K562 (cell line): ENCODE measurements at regions not wholly inside any gene's neighbourhood (a gene's known extent, or its start where the extent isn't known, plus 50 kb on each side); places are given as distances from the start of the nearest gene placed in this dataset.

ENCODE experiments used
- ATAC-seq: fragments of 200-7000 bp; cut with Tn5 transposase; 3 replicates; pipeline ENCODE4 v1.9.1; 2020; ENCODE audit warnings: moderate library complexity
- BruUV-seq: library from RNA; stranded (reverse); fragments of 400-500 nt; replicated peaks from 2 replicates; lab custom pipeline; 2021; lab: Mats Ljungman, UMichigan
- CTCF ChIA-PET: fragments of 300-600 bp; formaldehyde crosslinking; extraction: SDS; loops from one replicate; lab custom pipeline; 2021; ENCODE audit warnings: low intra/inter-chr PET ratio; lab: Yijun Ruan, JAX
- POLR2A ChIA-PET: fragments of 300-600, 350-650 bp; sonication (Branson Sonifier 250); formaldehyde crosslinking; extraction: SDS; loops from one replicate; lab custom pipeline; 2021; ENCODE audit warnings: antibody characterized with exemption, inconsistent platforms; lab: Yijun Ruan, JAX
- DNase-seq, 4 experiments: peaks; one replicate each; pipeline versions ENCODE4 v3.0.0 to v3.0.0-alpha.2; 2011 to 2018; ENCODE audit warnings: low spot score in 3 of 4, mixed read lengths in 3 of 4; ENCODE audit errors: extremely low read depth in 1 of 4
- FAIRE-seq: peaks from 2 replicates; lab custom pipeline; 2011; peaks lifted over from hg19 to GRCh38; lab: Jason Lieb, UNC
- H2AFZ ChIP-seq: 2 replicates; pipeline ENCODE4 v1.6.0; 2011; ENCODE audit warnings: low read depth, low read length, control low read depth, inconsistent platforms
- H3K27ac ChIP-seq: fragments of 200-600 bp; 3 replicates; pipeline ENCODE4 v1.8.0; 2011; ENCODE audit warnings: low read depth, mild to moderate bottlenecking, control low read depth, inconsistent platforms, low read length, moderate library complexity, mixed read lengths; ENCODE audit errors: extremely low read depth
- H3K27me3 ChIP-seq, 2 experiments: fragments of 300-600 bp in 1 of 2; 2 replicates in 1 of 2; 3 replicates in 1 of 2; pipeline versions ENCODE4 v1.6.0 to v1.8.0; 2011; ENCODE audit warnings: inconsistent platforms in 2 of 2, low read length in 2 of 2, mild to moderate bottlenecking in 1 of 2, mixed read lengths in 1 of 2, moderate library complexity in 1 of 2; ENCODE audit not compliant: control insufficient read depth in 2 of 2, insufficient read depth in 2 of 2
- H3K36me3 ChIP-seq: fragments of 300-600 bp; 3 replicates; pipeline ENCODE4 v1.8.0; 2011; ENCODE audit warnings: mild to moderate bottlenecking, low read length, inconsistent platforms; ENCODE audit not compliant: control insufficient read depth, insufficient read depth
- H3K4me1 ChIP-seq, 2 experiments: fragments of 200-600 bp in 1 of 2; replicated peaks in 1 of 2; 2 replicates in 1 of 2; 3 replicates in 1 of 2; pipeline versions ENCODE4 v1.5.1 to v1.8.0; 2011; ENCODE audit warnings: inconsistent platforms in 2 of 2, low read length in 2 of 2, mild to moderate bottlenecking in 1 of 2, mixed read lengths in 1 of 2, moderate library complexity in 1 of 2; ENCODE audit not compliant: control insufficient read depth in 2 of 2, insufficient read depth in 2 of 2
- H3K4me2 ChIP-seq: 2 replicates; pipeline ENCODE4 v1.6.1; 2011; ENCODE audit warnings: low read length, control low read depth, inconsistent platforms, mixed read lengths; ENCODE audit not compliant: insufficient read depth
- H3K4me3 ChIP-seq: fragments of 200-600 bp; sonication (generic), shearing (Covaris generic); 2 replicates; pipeline ENCODE4 v1.5.1; 2016; ENCODE audit warnings: control low read depth, inconsistent platforms
- H3K79me2 ChIP-seq: fragments of 200-600 bp; 3 replicates; pipeline ENCODE4 v1.8.0; 2011; ENCODE audit warnings: low read length, inconsistent platforms; ENCODE audit not compliant: control insufficient read depth, insufficient read depth
- H3K9ac ChIP-seq, 2 experiments: 2 replicates each; pipeline versions ENCODE4 v1.6.0 to v1.6.1; 2011; ENCODE audit warnings: low read depth in 2 of 2, low read length in 2 of 2, control low read depth in 1 of 2, inconsistent platforms in 1 of 2, mild to moderate bottlenecking in 1 of 2, mixed read lengths in 1 of 2; ENCODE audit not compliant: insufficient read depth in 1 of 2
- H3K9me1 ChIP-seq: one replicate; pipeline ENCODE4 v1.6.0; 2011; ENCODE audit warnings: inconsistent platforms, mild to moderate bottlenecking, low read length, moderate library complexity; ENCODE audit not compliant: control insufficient read depth, insufficient read depth
- H3K9me3 ChIP-seq: replicated peaks from 2 replicates; pipeline ENCODE4 v1.5.1; 2011; ENCODE audit warnings: low read depth, low read length, inconsistent platforms; ENCODE audit not compliant: control insufficient read depth, insufficient read depth
- H4K20me1 ChIP-seq: replicated peaks from 2 replicates; pipeline ENCODE4 v1.6.1; 2011; ENCODE audit warnings: low read length, inconsistent platforms, mixed read lengths; ENCODE audit not compliant: control insufficient read depth, insufficient read depth
- ESRRA ChIP-seq: fragments of 450-650 bp; IDR thresholded peaks from 2 replicates; pipeline ENCODE4 v1.6.1; 2014; ENCODE audit warnings: low read depth, mild to moderate bottlenecking, moderate library complexity, borderline replicate concordance
- GTF2A2 ChIP-seq: IDR thresholded peaks from 2 replicates; pipeline ENCODE4 v1.6.1; 2016; ENCODE audit warnings: mild to moderate bottlenecking, missing genetic modification characterization, missing compliant biosample characterization
- MYC ChIP-seq, 2 experiments: fragments of 250-450 bp in 1 of 2; sonication (Bioruptor Pico) in 1 of 2; IDR thresholded peaks; 2 replicates each; pipeline versions ENCODE4 v1.5.1 to v1.6.1; 2012 to 2021; ENCODE audit warnings: low read depth in 2 of 2, borderline replicate concordance in 1 of 2, improper control_type of control experiment in 1 of 2, low read length in 1 of 2, mild to moderate bottlenecking in 1 of 2, moderate library complexity in 1 of 2
- RBM34 ChIP-seq: fragments of 200-400 bp; formaldehyde crosslinking; IDR thresholded peaks from 2 replicates; pipeline ENCODE4 v1.6.1; 2018; ENCODE audit warnings: low read length, borderline replicate concordance; ENCODE audit not compliant: insufficient read depth
- TCF7L2 ChIP-seq: fragments of 150-350 bp; IDR thresholded peaks from 2 replicates; pipeline ENCODE4 v1.6.1; 2016; ENCODE audit warnings: low read depth, mild to moderate bottlenecking, low read length, moderate library complexity
- TFAM ChIP-seq: fragments of 250-450 bp; sonication (Bioruptor Pico); conservative IDR thresholded peaks from 2 replicates; pipeline ENCODE4 v1.5.0; 2021; ENCODE audit warnings: mild to moderate bottlenecking, moderate library complexity
- YBX1 ChIP-seq: fragments of 450-650 bp; IDR thresholded peaks from 2 replicates; pipeline ENCODE4 v1.7.1; 2016; ENCODE audit warnings: mild to moderate bottlenecking
- ZFPM2 ChIP-seq: fragments of 250-450 bp; sonication (Bioruptor Pico); IDR thresholded peaks from 2 replicates; pipeline ENCODE4 v1.5.1; 2022; ENCODE audit warnings: mild to moderate bottlenecking
- ZNF121 ChIP-seq: sonication (generic); formaldehyde crosslinking; conservative IDR thresholded peaks from 2 replicates; pipeline ENCODE4 v1.8.0; 2022; ENCODE audit warnings: missing genetic modification reagents
- ZNF24 ChIP-seq: fragments of 450-650 bp; IDR thresholded peaks from 2 replicates; pipeline ENCODE4 v1.6.1; 2016
- ZNF507 ChIP-seq: conservative IDR thresholded peaks from 2 replicates; pipeline ENCODE4 v1.6.1; 2017; ENCODE audit warnings: missing genetic modification characterization, missing compliant biosample characterization
- ZNF586 ChIP-seq: fragments of 450-650 bp; formaldehyde crosslinking; conservative IDR thresholded peaks from 2 replicates; pipeline ENCODE4 v1.4.0; 2020; ENCODE audit warnings: mild to moderate bottlenecking, moderate library complexity
- WGBS: fragments of 100-300 bp; shearing (Covaris generic); methylation state at CpG from one replicate; pipeline ENCODE4 v1.1.6; 2016; ENCODE audit warnings: low coverage, mixed read lengths; ENCODE audit not compliant: insufficient coverage; ENCODE audit errors: missing lambda C conversion rate; 5-methylcytosine and 5-hydroxymethylcytosine counted together
- in situ Hi-C: fragments of 300-500 bp; cut with MboI; formaldehyde crosslinking; loops from 4 replicates; pipeline ENCODE4 v1.15.0; 2018; ENCODE audit warnings: inconsistent platforms, mixed read lengths
- intact Hi-C: fragments of 100-400 bp; cut with micrococcal nuclease; formaldehyde crosslinking; loops from 2 replicates; pipeline ENCODE4 v1.14.2; 2022
- TF ChIP-seq, protein P1 (sequence below): sonication (generic); formaldehyde crosslinking; IDR thresholded peaks from 2 replicates; pipeline ENCODE4 v1.8.0; 2023; ENCODE audit warnings: mild to moderate bottlenecking, missing genetic modification reagents
- TF ChIP-seq, protein P2 (sequence below): fragments of 250-450 bp; sonication (Bioruptor Pico); IDR thresholded peaks from 2 replicates; pipeline ENCODE4 v1.5.0; 2021; ENCODE audit warnings: mild to moderate bottlenecking, borderline replicate concordance

DNA sequence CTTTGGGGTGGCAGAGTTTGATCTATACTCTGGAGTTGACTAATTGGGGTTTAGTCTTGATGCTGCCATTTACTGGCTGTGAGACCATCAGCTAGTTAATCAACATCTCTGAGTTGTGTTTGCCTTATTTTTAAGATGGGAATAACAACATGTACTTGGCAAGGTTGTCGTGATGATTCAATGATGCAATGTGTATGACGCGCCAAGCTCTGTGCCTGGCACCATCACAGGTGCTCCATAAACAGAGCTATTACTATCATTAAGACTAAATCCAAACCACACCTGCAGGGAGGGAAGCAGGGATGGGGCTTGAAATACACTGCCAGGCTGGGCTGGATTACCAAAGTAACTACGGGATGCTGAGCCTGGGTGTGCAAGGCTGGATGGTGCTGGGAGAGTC, 60.1 kb upstream of the E2F3 start:
- Histone ChIP-seq H3K27ac (no peak overlapping the region), H3K36me3 (no peaks in the 10 kb centered on the region), H3K4me1 (no peaks in the 10 kb centered on the region), H3K27me3 (no peaks in the 10 kb centered on the region; a peak in 1 of 5 replicates)
- no TSS peak for BruUV-seq
- intact Hi-C loops, result no loop called here
- POLR2A ChIA-PET, result interaction anchor here (0.6 to 1.4 kb wide), 2 partner anchors 9 kb away, joined by 3 to 4 read pairs; no protein-coding TSS in a partner anchor
- CTCF ChIA-PET, result no interaction called here
- TF ChIP-seq RBM34 (no peak), TFAM (no peak), ZFPM2 (no peak), ZNF24 (no peak), TCF7L2 (no peak), ESRRA (no peak), ZNF121 (CRISPR knock-in tag) (no peak), YBX1 (no peak), GTF2A2 (tag) (no peak), ZNF586 (CRISPR knock-in tag) (no peak), MYC (IDR thresholded peaks at IDR 0.05; ENCODE audit: low read depth, low read length) (no peak), MYC (CRISPR knock-in tag; IDR thresholded peaks at IDR 0.05; ENCODE audit: borderline replicate concordance, low read depth) (no peak), ZNF507 (tag) (no peak)
- TF ChIP-seq, protein P1, sequence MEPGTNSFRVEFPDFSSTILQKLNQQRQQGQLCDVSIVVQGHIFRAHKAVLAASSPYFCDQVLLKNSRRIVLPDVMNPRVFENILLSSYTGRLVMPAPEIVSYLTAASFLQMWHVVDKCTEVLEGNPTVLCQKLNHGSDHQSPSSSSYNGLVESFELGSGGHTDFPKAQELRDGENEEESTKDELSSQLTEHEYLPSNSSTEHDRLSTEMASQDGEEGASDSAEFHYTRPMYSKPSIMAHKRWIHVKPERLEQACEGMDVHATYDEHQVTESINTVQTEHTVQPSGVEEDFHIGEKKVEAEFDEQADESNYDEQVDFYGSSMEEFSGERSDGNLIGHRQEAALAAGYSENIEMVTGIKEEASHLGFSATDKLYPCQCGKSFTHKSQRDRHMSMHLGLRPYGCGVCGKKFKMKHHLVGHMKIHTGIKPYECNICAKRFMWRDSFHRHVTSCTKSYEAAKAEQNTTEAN (CRISPR knock-in tag), result no peak
- TF ChIP-seq, protein P2, sequence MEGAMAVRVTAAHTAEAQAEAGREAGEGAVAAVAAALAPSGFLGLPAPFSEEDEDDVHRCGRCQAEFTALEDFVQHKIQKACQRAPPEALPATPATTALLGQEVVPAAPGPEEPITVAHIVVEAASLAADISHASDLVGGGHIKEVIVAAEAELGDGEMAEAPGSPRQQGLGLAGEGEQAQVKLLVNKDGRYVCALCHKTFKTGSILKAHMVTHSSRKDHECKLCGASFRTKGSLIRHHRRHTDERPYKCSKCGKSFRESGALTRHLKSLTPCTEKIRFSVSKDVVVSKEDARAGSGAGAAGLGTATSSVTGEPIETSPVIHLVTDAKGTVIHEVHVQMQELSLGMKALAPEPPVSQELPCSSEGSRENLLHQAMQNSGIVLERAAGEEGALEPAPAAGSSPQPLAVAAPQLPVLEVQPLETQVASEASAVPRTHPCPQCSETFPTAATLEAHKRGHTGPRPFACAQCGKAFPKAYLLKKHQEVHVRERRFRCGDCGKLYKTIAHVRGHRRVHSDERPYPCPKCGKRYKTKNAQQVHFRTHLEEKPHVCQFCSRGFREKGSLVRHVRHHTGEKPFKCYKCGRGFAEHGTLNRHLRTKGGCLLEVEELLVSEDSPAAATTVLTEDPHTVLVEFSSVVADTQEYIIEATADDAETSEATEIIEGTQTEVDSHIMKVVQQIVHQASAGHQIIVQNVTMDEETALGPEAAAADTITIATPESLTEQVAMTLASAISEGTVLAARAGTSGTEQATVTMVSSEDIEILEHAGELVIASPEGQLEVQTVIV, result no peak
- TF ChIP-seq, all 486 proteins: peak for 0
- Histone ChIP-seq H3K79me2 (no peaks in the 10 kb centered on the region), H3K9ac (no peak overlapping the region), H3K4me2 (no peak overlapping the region), H3K9me1 (no peaks in the 10 kb centered on the region), H3K9me3 (no peaks in the 10 kb centered on the region), H2AFZ (no peak overlapping the region), H3K4me3 (no peak overlapping the region), H4K20me1 (no peaks in the 10 kb centered on the region)
- ATAC-seq (no peak), FAIRE-seq (no peak), DNase-seq (no peak)
- 57% methylated on average over 4 of the region's 4 CpGs for WGBS
- in situ Hi-C loops, result no loop called here
